Gastrocnemius medialis (tissue), 4 donors: ENCODE measurements at regions not wholly inside any gene's neighbourhood (a gene's known extent, or its start where the extent isn't known, plus 50 kb on each side); places are given as distances from the start of the nearest gene placed in this dataset.

Source experiments
- ATAC-seq, 2 donors: fragments of 150-250 bp; one replicate each; pipeline ENCODE4 v1.9.1; 2016
- DNase-seq, 2 donors: peaks; one replicate each; pipeline ENCODE4 v3.0.0-alpha.2; 2019
- H3K27ac ChIP-seq, 4 donors: fragments of 200-600 bp; sonication (generic); 1 replicate in 1 of 4; 2 replicates in 3 of 4; pipeline ENCODE4 v1.5.1; 2016 to 2018; ENCODE audit warnings: mild to moderate bottlenecking in 2 of 4, moderate library complexity in 1 of 4
- H3K27me3 ChIP-seq, 3 donors: fragments of 200-600 bp; sonication (generic) in 2 of 3; 1 replicate in 1 of 3; 2 replicates in 2 of 3; pipeline versions ENCODE4 v1.5.1 to v1.6.0; 2016 to 2019; ENCODE audit warnings: mild to moderate bottlenecking in 1 of 3, moderate library complexity in 1 of 3
- H3K36me3 ChIP-seq, 2 donors: fragments of 200-600 bp; sonication (generic) in 1 of 2; one replicate each; pipeline ENCODE4 v1.5.1; 2017 to 2018
- H3K4me1 ChIP-seq, 2 donors: fragments of 200-600 bp; sonication (generic) in 1 of 2; one replicate each; pipeline ENCODE4 v1.5.1; 2016 to 2017; ENCODE audit warnings: mild to moderate bottlenecking in 2 of 2
- H3K4me3 ChIP-seq, 4 donors: fragments of 200-600 bp; sonication (generic) in 3 of 4; 1 replicate in 1 of 4; 2 replicates in 3 of 4; pipeline ENCODE4 v1.5.1; 2016 to 2019; ENCODE audit warnings: mild to moderate bottlenecking in 2 of 4
- H3K9me3 ChIP-seq, 3 donors: fragments of 200-600 bp; sonication (generic) in 2 of 3; 1 replicate in 1 of 3; 2 replicates in 2 of 3; pipeline ENCODE4 v1.5.1; 2016 to 2019
- CTCF ChIP-seq, 5 experiments: fragments of 450-650 bp in 3 of 5; fragments of 200-600 bp in 2 of 5; sonication (generic) in 2 of 5; IDR thresholded peaks in 4 of 5; conservative IDR thresholded peaks in 1 of 5; 1 replicate in 4 of 5; 2 replicates in 1 of 5; pipeline ENCODE4 v1.5.1; 2016 to 2019; ENCODE audit warnings: antibody characterized with exemption in 5 of 5, mild to moderate bottlenecking in 3 of 5, moderate library complexity in 3 of 5
- POLR2A ChIP-seq, 2 donors: fragments of 450-650 bp; IDR thresholded peaks; one replicate each; pipeline ENCODE4 v1.6.1; 2017; ENCODE audit warnings: antibody characterized with exemption in 2 of 2, mild to moderate bottlenecking in 2 of 2, moderate library complexity in 2 of 2
- in situ Hi-C, 4 donors: fragments of 200-750 bp; cut with MboI; loops; one replicate each; pipeline versions ENCODE4 v1.15.0 to v1.8.0; 2017; ENCODE audit warnings: low sequenced_read_pairs in 4 of 4
- intact Hi-C: fragments of 100-400 bp; cut with DNase I; formaldehyde crosslinking; loops from one replicate; pipeline ENCODE4 v1.15.1; 2023; ENCODE audit warnings: low total_unique reads

- Histone ChIP-seq H3K27me3 (no peaks in the 10 kb centered on the region), H3K36me3 (no peaks in the 10 kb centered on the region), H3K4me1 (peaks cover 35 to 58% of the 10 kb centered on the region in 2 donors), H3K4me3 (no peak overlapping the region), H3K27ac (peak overlapping the region in 1 of 4 donors; percentile 2), H3K9me3 (no peaks in the 10 kb centered on the region)
- ATAC-seq (no peak), DNase-seq (no peak)
- in situ Hi-C loops, result no loop called here
- intact Hi-C loops, result no loop called here
- TF ChIP-seq POLR2A (IDR thresholded peaks at IDR 0.05), result no peak
- TF ChIP-seq CTCF (IDR thresholded peaks at IDR 0.05 in 4 of 5, conservative IDR thresholded peaks at IDR 0.05 in 1 of 5), result no peak
Measured at GRCh38 chr15:62428851-62429598, 263.9 kb upstream of the C2CD4B start.

- ATAC-seq, result no peak
- TF ChIP-seq POLR2A (IDR thresholded peaks at IDR 0.05) (no peak), CTCF (IDR thresholded peaks at IDR 0.05 in 4 of 5, conservative IDR thresholded peaks at IDR 0.05 in 1 of 5) (no peak)
- DNase-seq, result no peak
- Histone ChIP-seq H3K27ac (peak overlapping the region in 1 of 4 donors; percentile 30), H3K36me3 (no peaks in the 10 kb centered on the region), H3K4me3 (no peak overlapping the region), H3K27me3 (no peaks in the 10 kb centered on the region), H3K4me1 (peaks cover 35 to 58% of the 10 kb centered on the region in 2 donors), H3K9me3 (no peaks in the 10 kb centered on the region)
- intact Hi-C loops (no loop called here), in situ Hi-C loops (no loop called here)
Measured at GRCh38 chr15:62430056-62430455, 265.0 kb upstream of the C2CD4B start.

- H3K36me3 ChIP-seq, result no peaks in the 10 kb centered on the region
- H3K4me1 ChIP-seq, result peaks cover 35 to 58% of the 10 kb centered on the region in 2 donors
- no peaks in the 10 kb centered on the region for H3K27me3 ChIP-seq
- H3K27ac ChIP-seq, result peak overlapping the region in 2 of 4 donors; percentile 81 to 91
- no peak for TF ChIP-seq CTCF (IDR thresholded peaks at IDR 0.05 in 4 of 5, conservative IDR thresholded peaks at IDR 0.05 in 1 of 5)
- no peak for TF ChIP-seq POLR2A (IDR thresholded peaks at IDR 0.05)
- intact Hi-C loops (no loop called here), in situ Hi-C loops (no loop called here)
- no peaks in the 10 kb centered on the region for H3K9me3 ChIP-seq
- ATAC-seq, result no peak
- DNase-seq, result no peak
- H3K4me3 ChIP-seq, result no peak overlapping the region
Measured at GRCh38 chr15:62430552-62430951, 265.5 kb upstream of the C2CD4B start.

GRCh38 chr15:62431008-62431797 lies 266.1 kb upstream of the C2CD4B start:
- in situ Hi-C loops (no loop called here), intact Hi-C loops (no loop called here)
- peak overlapping the region; percentile 81 to 91 (median 84) for H3K27ac ChIP-seq
- no peaks in the 10 kb centered on the region for H3K27me3 ChIP-seq
- TF ChIP-seq CTCF (IDR thresholded peaks at IDR 0.05 in 4 of 5, conservative IDR thresholded peaks at IDR 0.05 in 1 of 5) (no peak), POLR2A (IDR thresholded peaks at IDR 0.05) (no peak)
- ATAC-seq (no peak), DNase-seq (no peak)
- no peak overlapping the region for H3K4me3 ChIP-seq
- peaks cover 33 to 58% of the 10 kb centered on the region in 2 donors for H3K4me1 ChIP-seq
- H3K9me3 ChIP-seq, result no peaks in the 10 kb centered on the region
- H3K36me3 ChIP-seq, result no peaks in the 10 kb centered on the region
